GM23338 (cell line): ENCODE measurements at regions not wholly inside any gene's neighbourhood (a gene's known extent, or its start where the extent isn't known, plus 50 kb on each side); places are given as distances from the start of the nearest gene placed in this dataset.

Experiments used
- ATAC-seq: fragments of 200-7000 bp; cut with Tn5 transposase; 3 replicates; pipeline ENCODE4 v1.9.1; 2020
- DNase-seq: peaks from one replicate; pipeline ENCODE4 v3.0.0-alpha.2; 2015; ENCODE audit warnings: low spot score
- H2AFZ ChIP-seq: fragments of 200-600 bp; sonication (generic); 2 replicates; pipeline ENCODE4 v1.8.0; 2016; ENCODE audit warnings: antibody characterized with exemption, mild to moderate bottlenecking, moderate library complexity
- H3F3A ChIP-seq: fragments of 200-600 bp; sonication (generic); replicated peaks from 2 replicates; pipeline ENCODE4 v1.8.0; 2017; ENCODE audit warnings: antibody characterized with exemption, mixed run types, low read depth
- H3K27ac ChIP-seq: fragments of 200-600 bp; sonication (generic); 2 replicates; pipeline ENCODE4 v1.6.1; 2016; ENCODE audit warnings: low read depth
- H3K27me3 ChIP-seq: fragments of 200-600 bp; sonication (generic); 2 replicates; pipeline ENCODE4 v1.8.0; 2016; ENCODE audit warnings: mild to moderate bottlenecking, mixed run types, moderate library complexity; ENCODE audit not compliant: insufficient read depth
- H3K36me3 ChIP-seq: fragments of 200-600 bp; sonication (generic); 2 replicates; pipeline ENCODE4 v1.8.0; 2016; ENCODE audit warnings: mild to moderate bottlenecking; ENCODE audit not compliant: insufficient read depth
- H3K4me1 ChIP-seq: fragments of 200-600 bp; sonication (generic); 2 replicates; pipeline ENCODE4 v1.8.0; 2016; ENCODE audit warnings: mild to moderate bottlenecking, moderate library complexity; ENCODE audit not compliant: insufficient read depth
- H3K4me2 ChIP-seq: fragments of 200-600 bp; sonication (generic); 2 replicates; pipeline ENCODE4 v1.7.1; 2017; ENCODE audit warnings: mixed run types
- H3K4me3 ChIP-seq: fragments of 200-600 bp; sonication (generic); 2 replicates; pipeline ENCODE4 v1.6.1; 2016; ENCODE audit warnings: mixed run types
- H3K79me2 ChIP-seq: fragments of 200-600 bp; sonication (generic); replicated peaks from 2 replicates; pipeline ENCODE4 v1.8.0; 2017; ENCODE audit warnings: mild to moderate bottlenecking; ENCODE audit not compliant: insufficient read depth
- H3K9me2 ChIP-seq: fragments of 200-600 bp; sonication (generic); 2 replicates; pipeline ENCODE4 v1.8.0; 2017; ENCODE audit not compliant: insufficient read depth
- H4K20me1 ChIP-seq: fragments of 200-600 bp; sonication (generic); replicated peaks from 2 replicates; pipeline ENCODE4 v1.8.0; 2017; ENCODE audit warnings: mild to moderate bottlenecking; ENCODE audit not compliant: insufficient read depth
- H3K27ac Mint-ChIP-seq: 2 replicates; pipeline ENCODE4 v1.8.0; 2020; ENCODE audit warnings: inconsistent platforms, mild to moderate bottlenecking, moderate library complexity, mixed read lengths
- H3K27me3 Mint-ChIP-seq: 3 replicates; pipeline ENCODE4 v1.8.0; 2022; ENCODE audit warnings: low read depth, mild to moderate bottlenecking, moderate library complexity, mixed read lengths, inconsistent platforms; ENCODE audit not compliant: insufficient read depth, poor library complexity
- H3K36me3 Mint-ChIP-seq: 3 replicates; pipeline ENCODE4 v1.8.0; 2021; ENCODE audit warnings: low read depth, mild to moderate bottlenecking, inconsistent platforms, moderate library complexity, mixed read lengths
- H3K4me1 Mint-ChIP-seq: 3 replicates; pipeline ENCODE4 v1.8.0; 2020; ENCODE audit warnings: mild to moderate bottlenecking, inconsistent platforms, mixed read lengths
- H3K4me3 Mint-ChIP-seq: 3 replicates; pipeline ENCODE4 v1.8.0; 2021; ENCODE audit warnings: moderate library complexity, mild to moderate bottlenecking, inconsistent platforms, mixed read lengths
- H3K9me3 Mint-ChIP-seq: 3 replicates; pipeline ENCODE4 v1.8.0; 2020; ENCODE audit warnings: moderate library complexity, mild to moderate bottlenecking, inconsistent platforms, mixed read lengths
- EZH2 ChIP-seq: fragments of 200-600 bp; sonication (generic); IDR thresholded peaks from one replicate; pipeline ENCODE4 v1.8.0; 2017; ENCODE audit warnings: antibody characterized with exemption, mild to moderate bottlenecking, low read depth; ENCODE audit not compliant: unreplicated experiment
- JUNB ChIP-seq: IDR thresholded peaks from one replicate; pipeline ENCODE4 v1.6.1; 2016; ENCODE audit warnings: antibody characterized with exemption; ENCODE audit not compliant: unreplicated experiment
- NANOG ChIP-seq: IDR thresholded peaks from 2 replicates; pipeline ENCODE4 v1.6.1; 2016; ENCODE audit warnings: antibody characterized with exemption, borderline replicate concordance
- ZNF331 ChIP-seq: fragments of 250-450 bp; sonication (Bioruptor Pico); IDR thresholded peaks from 2 replicates; pipeline ENCODE4 v1.5.0; 2020; ENCODE audit warnings: low read depth, mild to moderate bottlenecking, moderate library complexity
- TF ChIP-seq, protein P1 (sequence below): IDR thresholded peaks from 2 replicates; pipeline ENCODE4 v1.6.1; 2016; ENCODE audit warnings: antibody characterized with exemption
- TF ChIP-seq, protein P2 (sequence below): fragments of 250-450 bp; sonication (Bioruptor Pico); IDR thresholded peaks from 2 replicates; pipeline ENCODE4 v1.5.0; 2020; ENCODE audit warnings: mild to moderate bottlenecking, moderate library complexity
- TF ChIP-seq, protein P3 (sequence below), 2 experiments: fragments of 200-600 bp in 1 of 2; sonication (generic) in 1 of 2; conservative IDR thresholded peaks; 2 replicates each; pipeline versions ENCODE4 v1.5.1 to v1.6.1; 2016 to 2017; ENCODE audit warnings: antibody characterized with exemption in 2 of 2, low read depth in 2 of 2, mild to moderate bottlenecking in 2 of 2, moderate library complexity in 1 of 2

DNA sequence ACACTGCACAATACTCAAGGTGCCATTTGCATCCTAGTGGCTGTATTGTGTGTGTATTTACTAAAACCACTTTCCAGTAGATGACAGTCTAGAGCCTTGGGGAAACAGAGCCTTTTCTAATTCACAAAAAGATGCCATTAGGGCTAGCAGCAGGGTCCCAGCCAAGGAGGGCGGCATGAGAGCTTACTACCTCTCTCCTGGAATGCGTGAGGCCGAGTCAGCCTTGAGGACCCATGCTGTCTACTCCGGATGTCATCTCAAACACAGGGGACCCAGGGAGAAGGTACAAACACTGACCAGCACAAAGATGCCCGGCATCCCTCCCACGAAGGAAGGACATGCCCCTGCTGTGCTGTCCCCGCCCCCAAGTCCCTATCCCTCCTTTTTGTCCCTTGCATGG lies 65.5 kb downstream of the CYCS start (continued):
- TF ChIP-seq, protein P1, sequence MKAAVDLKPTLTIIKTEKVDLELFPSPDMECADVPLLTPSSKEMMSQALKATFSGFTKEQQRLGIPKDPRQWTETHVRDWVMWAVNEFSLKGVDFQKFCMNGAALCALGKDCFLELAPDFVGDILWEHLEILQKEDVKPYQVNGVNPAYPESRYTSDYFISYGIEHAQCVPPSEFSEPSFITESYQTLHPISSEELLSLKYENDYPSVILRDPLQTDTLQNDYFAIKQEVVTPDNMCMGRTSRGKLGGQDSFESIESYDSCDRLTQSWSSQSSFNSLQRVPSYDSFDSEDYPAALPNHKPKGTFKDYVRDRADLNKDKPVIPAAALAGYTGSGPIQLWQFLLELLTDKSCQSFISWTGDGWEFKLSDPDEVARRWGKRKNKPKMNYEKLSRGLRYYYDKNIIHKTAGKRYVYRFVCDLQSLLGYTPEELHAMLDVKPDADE: no peak
- TF ChIP-seq, protein P2, sequence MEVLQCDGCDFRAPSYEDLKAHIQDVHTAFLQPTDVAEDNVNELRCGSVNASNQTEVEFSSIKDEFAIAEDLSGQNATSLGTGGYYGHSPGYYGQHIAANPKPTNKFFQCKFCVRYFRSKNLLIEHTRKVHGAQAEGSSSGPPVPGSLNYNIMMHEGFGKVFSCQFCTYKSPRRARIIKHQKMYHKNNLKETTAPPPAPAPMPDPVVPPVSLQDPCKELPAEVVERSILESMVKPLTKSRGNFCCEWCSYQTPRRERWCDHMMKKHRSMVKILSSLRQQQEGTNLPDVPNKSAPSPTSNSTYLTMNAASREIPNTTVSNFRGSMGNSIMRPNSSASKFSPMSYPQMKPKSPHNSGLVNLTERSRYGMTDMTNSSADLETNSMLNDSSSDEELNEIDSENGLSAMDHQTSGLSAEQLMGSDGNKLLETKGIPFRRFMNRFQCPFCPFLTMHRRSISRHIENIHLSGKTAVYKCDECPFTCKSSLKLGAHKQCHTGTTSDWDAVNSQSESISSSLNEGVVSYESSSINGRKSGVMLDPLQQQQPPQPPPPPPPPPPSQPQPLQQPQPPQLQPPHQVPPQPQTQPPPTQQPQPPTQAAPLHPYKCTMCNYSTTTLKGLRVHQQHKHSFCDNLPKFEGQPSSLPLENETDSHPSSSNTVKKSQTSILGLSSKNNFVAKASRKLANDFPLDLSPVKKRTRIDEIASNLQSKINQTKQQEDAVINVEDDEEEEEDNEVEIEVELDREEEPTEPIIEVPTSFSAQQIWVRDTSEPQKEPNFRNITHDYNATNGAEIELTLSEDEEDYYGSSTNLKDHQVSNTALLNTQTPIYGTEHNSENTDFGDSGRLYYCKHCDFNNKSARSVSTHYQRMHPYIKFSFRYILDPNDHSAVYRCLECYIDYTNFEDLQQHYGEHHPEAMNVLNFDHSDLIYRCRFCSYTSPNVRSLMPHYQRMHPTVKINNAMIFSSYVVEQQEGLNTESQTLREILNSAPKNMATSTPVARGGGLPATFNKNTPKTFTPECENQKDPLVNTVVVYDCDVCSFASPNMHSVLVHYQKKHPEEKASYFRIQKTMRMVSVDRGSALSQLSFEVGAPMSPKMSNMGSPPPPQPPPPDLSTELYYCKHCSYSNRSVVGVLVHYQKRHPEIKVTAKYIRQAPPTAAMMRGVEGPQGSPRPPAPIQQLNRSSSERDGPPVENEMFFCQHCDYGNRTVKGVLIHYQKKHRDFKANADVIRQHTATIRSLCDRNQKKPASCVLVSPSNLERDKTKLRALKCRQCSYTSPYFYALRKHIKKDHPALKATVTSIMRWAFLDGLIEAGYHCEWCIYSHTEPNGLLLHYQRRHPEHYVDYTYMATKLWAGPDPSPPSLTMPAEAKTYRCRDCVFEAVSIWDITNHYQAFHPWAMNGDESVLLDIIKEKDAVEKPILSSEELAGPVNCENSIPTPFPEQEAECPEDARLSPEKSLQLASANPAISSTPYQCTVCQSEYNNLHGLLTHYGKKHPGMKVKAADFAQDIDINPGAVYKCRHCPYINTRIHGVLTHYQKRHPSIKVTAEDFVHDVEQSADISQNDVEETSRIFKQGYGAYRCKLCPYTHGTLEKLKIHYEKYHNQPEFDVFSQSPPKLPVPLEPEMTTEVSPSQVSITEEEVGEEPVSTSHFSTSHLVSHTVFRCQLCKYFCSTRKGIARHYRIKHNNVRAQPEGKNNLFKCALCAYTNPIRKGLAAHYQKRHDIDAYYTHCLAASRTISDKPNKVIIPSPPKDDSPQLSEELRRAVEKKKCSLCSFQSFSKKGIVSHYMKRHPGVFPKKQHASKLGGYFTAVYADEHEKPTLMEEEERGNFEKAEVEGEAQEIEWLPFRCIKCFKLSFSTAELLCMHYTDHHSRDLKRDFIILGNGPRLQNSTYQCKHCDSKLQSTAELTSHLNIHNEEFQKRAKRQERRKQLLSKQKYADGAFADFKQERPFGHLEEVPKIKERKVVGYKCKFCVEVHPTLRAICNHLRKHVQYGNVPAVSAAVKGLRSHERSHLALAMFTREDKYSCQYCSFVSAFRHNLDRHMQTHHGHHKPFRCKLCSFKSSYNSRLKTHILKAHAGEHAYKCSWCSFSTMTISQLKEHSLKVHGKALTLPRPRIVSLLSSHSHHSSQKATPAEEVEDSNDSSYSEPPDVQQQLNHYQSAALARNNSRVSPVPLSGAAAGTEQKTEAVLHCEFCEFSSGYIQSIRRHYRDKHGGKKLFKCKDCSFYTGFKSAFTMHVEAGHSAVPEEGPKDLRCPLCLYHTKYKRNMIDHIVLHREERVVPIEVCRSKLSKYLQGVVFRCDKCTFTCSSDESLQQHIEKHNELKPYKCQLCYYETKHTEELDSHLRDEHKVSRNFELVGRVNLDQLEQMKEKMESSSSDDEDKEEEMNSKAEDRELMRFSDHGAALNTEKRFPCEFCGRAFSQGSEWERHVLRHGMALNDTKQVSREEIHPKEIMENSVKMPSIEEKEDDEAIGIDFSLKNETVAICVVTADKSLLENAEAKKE (CRISPR knock-in tag): no peak
- no peak for TF ChIP-seq ZNF331 (CRISPR knock-in tag)
- TF ChIP-seq NANOG: no peak

DNA sequence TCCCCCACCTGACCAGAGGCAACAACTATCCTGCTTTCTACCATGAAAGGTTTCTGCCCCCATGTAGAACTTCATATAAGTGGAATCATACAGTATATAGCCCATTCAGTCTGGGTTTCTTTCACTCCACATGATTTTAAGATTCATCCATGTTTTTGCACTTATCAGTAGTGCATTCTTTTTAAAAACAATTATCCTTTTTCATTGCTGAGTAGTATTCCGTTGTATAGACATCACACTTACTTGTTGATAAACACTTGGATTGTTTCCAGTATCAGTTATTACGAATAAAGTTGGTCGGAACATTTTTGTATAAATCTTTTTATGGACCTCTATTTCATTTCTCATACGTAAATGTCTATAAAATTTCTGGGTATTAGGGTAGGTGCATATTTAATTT lies 68.7 kb downstream of the CYCS start:
- H3K4me1 ChIP-seq: no peaks in the 10 kb centered on the region; the same call in 1 of the 2 replicates
- H3K27me3 ChIP-seq: no peaks in the 10 kb centered on the region
- no peak overlapping the region for H3K27ac ChIP-seq
- DNase-seq: no peak
- no peak for ATAC-seq
- Mint-ChIP-seq H3K27ac (no peak overlapping the region), H3K9me3 (no peaks in the 10 kb centered on the region; the same call in 2 of the 3 replicates), H3K27me3 (peaks cover 10% of the 10 kb centered on the region), H3K4me1 (peaks cover 7% of the 10 kb centered on the region; the same call in 2 of the 3 replicates), H3K36me3 (no peaks in the 10 kb centered on the region), H3K4me3 (no peak overlapping the region)
- no peaks in the 10 kb centered on the region for H3K79me2 ChIP-seq
- H2AFZ ChIP-seq: no peak overlapping the region
- H3K4me3 ChIP-seq: no peak overlapping the region
- no peaks in the 10 kb centered on the region for H3K36me3 ChIP-seq
- TF ChIP-seq, protein P2 (CRISPR knock-in tag): no peak
- TF ChIP-seq JUNB (no peak), EZH2 (no peak)
- TF ChIP-seq, protein P3, sequence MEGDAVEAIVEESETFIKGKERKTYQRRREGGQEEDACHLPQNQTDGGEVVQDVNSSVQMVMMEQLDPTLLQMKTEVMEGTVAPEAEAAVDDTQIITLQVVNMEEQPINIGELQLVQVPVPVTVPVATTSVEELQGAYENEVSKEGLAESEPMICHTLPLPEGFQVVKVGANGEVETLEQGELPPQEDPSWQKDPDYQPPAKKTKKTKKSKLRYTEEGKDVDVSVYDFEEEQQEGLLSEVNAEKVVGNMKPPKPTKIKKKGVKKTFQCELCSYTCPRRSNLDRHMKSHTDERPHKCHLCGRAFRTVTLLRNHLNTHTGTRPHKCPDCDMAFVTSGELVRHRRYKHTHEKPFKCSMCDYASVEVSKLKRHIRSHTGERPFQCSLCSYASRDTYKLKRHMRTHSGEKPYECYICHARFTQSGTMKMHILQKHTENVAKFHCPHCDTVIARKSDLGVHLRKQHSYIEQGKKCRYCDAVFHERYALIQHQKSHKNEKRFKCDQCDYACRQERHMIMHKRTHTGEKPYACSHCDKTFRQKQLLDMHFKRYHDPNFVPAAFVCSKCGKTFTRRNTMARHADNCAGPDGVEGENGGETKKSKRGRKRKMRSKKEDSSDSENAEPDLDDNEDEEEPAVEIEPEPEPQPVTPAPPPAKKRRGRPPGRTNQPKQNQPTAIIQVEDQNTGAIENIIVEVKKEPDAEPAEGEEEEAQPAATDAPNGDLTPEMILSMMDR (conservative IDR thresholded peaks at IDR 0.05; ENCODE audit: low read depth in 2 of 2): no peak
- no peaks in the 10 kb centered on the region for H3F3A ChIP-seq
- no peak overlapping the region for H3K4me2 ChIP-seq
- H3K9me2 ChIP-seq: no peaks in the 10 kb centered on the region
- H4K20me1 ChIP-seq: no peaks in the 10 kb centered on the region
